HG02763 (cell line): ENCODE measurements at regions not wholly inside any gene's neighbourhood (a gene's known extent, or its start where the extent isn't known, plus 50 kb on each side); places are given as distances from the start of the nearest gene placed in this dataset.

Source experiments
- ATAC-seq: cut with Tn5 transposase; IDR thresholded peaks from one replicate; pipeline ENCODE4 v1.9.1; 2021; ENCODE audit warnings: mild to moderate bottlenecking, moderate library complexity; ENCODE audit not compliant: unreplicated experiment

DNA sequence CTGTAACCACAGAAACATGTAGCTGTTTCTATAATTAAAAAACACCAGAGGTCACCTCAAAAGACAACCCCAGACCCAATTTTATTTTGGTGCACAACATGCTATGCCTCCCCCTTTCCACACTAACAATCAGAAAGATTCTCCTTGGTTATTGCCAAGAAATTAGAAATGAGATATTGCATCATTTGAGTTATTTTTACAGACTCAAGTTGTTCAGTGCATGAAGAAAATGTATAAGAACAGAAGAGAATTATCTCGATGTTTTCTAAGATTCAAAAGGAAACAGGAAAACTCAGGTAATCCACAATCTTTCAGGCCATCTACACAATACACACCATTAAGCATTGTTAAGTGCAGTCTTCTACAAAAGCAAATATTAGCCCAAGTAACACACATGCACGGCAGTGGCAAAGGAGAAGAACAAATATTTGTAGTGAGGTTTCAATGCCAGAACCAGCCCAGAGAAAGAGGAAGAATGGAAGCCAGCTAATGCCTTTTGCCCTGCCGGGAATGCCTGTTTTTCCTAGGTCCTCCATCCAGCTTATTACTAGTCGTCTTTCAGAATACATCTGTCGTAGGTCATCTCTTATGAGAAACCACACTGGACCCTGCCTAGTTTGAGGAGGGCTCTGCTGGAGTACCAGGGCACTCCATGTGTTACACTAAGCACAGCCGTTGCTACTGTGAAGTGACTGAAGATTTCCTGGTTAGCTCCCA, 67.6 kb upstream of the C1GALT1 start:
- ATAC-seq, result no peak

- ATAC-seq, result no peak
These were observed 64.3 kb upstream of the C1GALT1 start for GRCh38 chr7:7117935-7118586.

- ATAC-seq, result no peak
These were observed 63.5 kb upstream of the C1GALT1 start for GRCh38 chr7:7118822-7119221.

DNA sequence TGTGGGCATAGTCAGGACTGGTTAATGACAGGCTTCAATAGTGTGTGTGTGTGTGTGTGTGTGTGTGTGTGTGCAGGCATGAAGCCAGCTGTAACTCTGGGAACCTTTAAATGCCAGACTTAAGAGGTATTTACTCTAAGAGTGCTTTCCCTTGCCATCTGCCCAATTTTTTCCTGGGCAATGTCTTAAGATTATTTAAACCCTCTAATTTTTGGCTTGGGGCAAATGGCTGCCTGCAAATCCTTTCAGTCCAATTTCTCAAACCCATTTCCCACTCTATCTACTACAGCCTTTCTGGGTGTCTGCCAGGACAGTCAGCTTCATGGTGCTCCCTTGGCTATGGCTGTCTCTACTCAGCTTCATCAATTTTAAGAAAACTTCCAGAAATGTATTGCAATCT, 62.6 kb upstream of the C1GALT1 start:
- no peak for ATAC-seq

GRCh38 chr7:7122033-7122478, 60.3 kb upstream of the C1GALT1 start:
- ATAC-seq, result no peak

- ATAC-seq, result no peak
These were observed 59.6 kb upstream of the C1GALT1 start for GRCh38 chr7:7122701-7123281.

GRCh38 chr7:7125963-7126362, 56.4 kb upstream of the C1GALT1 start:
- ATAC-seq, result no peak

DNA sequence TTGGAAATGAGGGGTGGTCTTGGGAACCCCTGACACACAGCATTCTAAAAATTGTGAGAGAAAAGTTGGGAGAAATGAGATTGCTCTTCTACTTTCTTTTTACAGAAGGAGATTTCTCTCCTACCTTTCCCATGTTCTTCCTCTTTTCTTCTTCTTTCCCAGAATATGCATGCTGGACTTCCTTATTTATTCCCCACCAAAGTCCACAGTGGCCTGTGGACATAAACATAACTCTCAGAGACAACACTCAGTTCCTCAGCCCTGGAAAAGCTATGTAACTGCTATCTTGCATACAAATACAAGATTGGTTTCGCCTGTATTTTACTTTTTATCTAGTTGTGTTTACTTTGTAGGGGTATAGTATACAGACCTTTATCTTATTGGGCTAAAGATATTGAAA, 54.6 kb upstream of the C1GALT1 start:
- ATAC-seq, result no peak

DNA sequence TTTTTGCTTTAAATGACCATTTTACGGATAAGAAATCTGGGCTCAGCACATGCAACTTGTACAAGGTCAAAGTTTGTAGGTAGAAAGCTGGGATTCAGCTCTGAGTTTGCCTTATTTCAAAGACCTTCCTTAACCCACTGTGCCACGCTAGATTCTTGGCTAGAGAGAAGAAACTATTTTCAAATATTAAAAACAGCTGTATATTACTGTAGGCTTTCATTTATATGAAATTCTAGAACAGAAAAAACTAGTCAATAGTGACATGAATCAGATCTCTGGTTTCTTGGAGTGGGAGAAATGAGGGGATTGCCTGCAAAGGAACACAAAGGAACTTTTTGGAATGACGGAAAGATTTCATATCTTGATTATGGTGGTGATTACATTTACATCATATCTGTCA, 53.0 kb upstream of the C1GALT1 start:
- no peak for ATAC-seq

GRCh38 chr7:7131273-7131672, 51.1 kb upstream of the C1GALT1 start:
- no peak for ATAC-seq
